SK-N-SH (cell line): ENCODE measurements at regions not wholly inside any gene's neighbourhood (a gene's known extent, or its start where the extent isn't known, plus 50 kb on each side); places are given as distances from the start of the nearest gene placed in this dataset.

Experiments used
- CTCF ChIA-PET: fragments of 300-600, 350-600 bp; formaldehyde crosslinking; extraction: SDS; loops from one replicate; lab custom pipeline; 2021; lab: Yijun Ruan, JAX
- POLR2A ChIA-PET: fragments of 350-600 bp; sonication (Branson Sonifier 250); formaldehyde crosslinking; extraction: SDS; loops from one replicate; lab custom pipeline; 2020; ENCODE audit warnings: antibody characterized with exemption, inconsistent platforms; lab: Yijun Ruan, JAX
- DNase-seq: peaks from one replicate; pipeline ENCODE4 v3.0.0; 2012
- H2AFZ ChIP-seq: fragments of 200-600 bp; sonication (generic); 2 replicates; pipeline ENCODE4 v1.8.1; 2016; ENCODE audit warnings: antibody characterized with exemption, mild to moderate bottlenecking, low read depth
- H3F3A ChIP-seq: fragments of 200-600 bp; sonication (generic); replicated peaks from 2 replicates; pipeline ENCODE3; 2016; ENCODE audit warnings: antibody characterized with exemption, mild to moderate bottlenecking; ENCODE audit not compliant: insufficient read depth
- H3K27ac ChIP-seq, 2 experiments: fragments of 200-500 bp in 1 of 2; fragments of 200-600 bp in 1 of 2; sonication (Bioruptor generic) in 1 of 2; sonication (generic), shearing (Covaris generic) in 1 of 2; 2 replicates each; pipeline versions ENCODE4 v1.5.1 to v1.6.1; 2014 to 2016; ENCODE audit warnings: low read depth in 2 of 2, inconsistent platforms in 1 of 2, low read length in 1 of 2, mild to moderate bottlenecking in 1 of 2, mixed read lengths in 1 of 2
- H3K27me3 ChIP-seq: fragments of 200-600 bp; sonication (generic), shearing (Covaris generic); 2 replicates; pipeline ENCODE4 v1.6.1; 2016; ENCODE audit warnings: mixed run types; ENCODE audit not compliant: insufficient read depth
- H3K36me3 ChIP-seq, 2 experiments: fragments of 200-500 bp in 1 of 2; fragments of 200-600 bp in 1 of 2; sonication (Bioruptor generic) in 1 of 2; sonication (generic) in 1 of 2; replicated peaks in 1 of 2; 2 replicates each; pipeline versions ENCODE3 to v1.5.1; 2014 to 2016; ENCODE audit warnings: low read length in 1 of 2, mild to moderate bottlenecking in 1 of 2; ENCODE audit not compliant: insufficient read depth in 2 of 2, control insufficient read depth in 1 of 2
- H3K4me1 ChIP-seq, 2 experiments: fragments of 200-500 bp in 1 of 2; fragments of 200-600 bp in 1 of 2; sonication (Bioruptor generic) in 1 of 2; sonication (generic), shearing (Covaris generic) in 1 of 2; 2 replicates each; pipeline versions ENCODE4 v1.5.1 to v1.6.1; 2014 to 2016; ENCODE audit warnings: low read depth in 1 of 2, low read length in 1 of 2, mixed run types in 1 of 2; ENCODE audit not compliant: insufficient read depth in 2 of 2, control insufficient read depth in 1 of 2
- H3K4me2 ChIP-seq: fragments of 200-600 bp; sonication (generic), shearing (Covaris generic); 2 replicates; pipeline ENCODE4 v1.6.1; 2017; ENCODE audit warnings: mixed run types
- H3K4me3 ChIP-seq, 2 experiments: fragments of 200-500 bp in 1 of 2; fragments of 200-600 bp in 1 of 2; sonication (Bioruptor generic) in 1 of 2; sonication (generic), shearing (Covaris generic) in 1 of 2; 2 replicates each; pipeline versions ENCODE4 v1.5.1 to v1.8.1; 2014 to 2016; ENCODE audit warnings: low read depth in 2 of 2, inconsistent platforms in 1 of 2, low read length in 1 of 2, mild to moderate bottlenecking in 1 of 2, mixed read lengths in 1 of 2, moderate library complexity in 1 of 2
- H3K79me2 ChIP-seq: fragments of 200-600 bp; sonication (generic); 2 replicates; pipeline ENCODE4 v1.8.1; 2017; ENCODE audit warnings: mild to moderate bottlenecking; ENCODE audit not compliant: insufficient read depth
- H3K9ac ChIP-seq: fragments of 200-600 bp; sonication (generic); 2 replicates; pipeline ENCODE4 v1.6.1; 2017; ENCODE audit warnings: mixed run types
- H3K9me2 ChIP-seq: fragments of 200-600 bp; sonication (generic); 2 replicates; pipeline ENCODE4 v1.6.1; 2017; ENCODE audit warnings: mixed run types
- H3K9me3 ChIP-seq: fragments of 200-600 bp; sonication (generic); 2 replicates; pipeline ENCODE4 v1.6.1; 2017; ENCODE audit warnings: mixed run types, mild to moderate bottlenecking, moderate library complexity
- H4K20me1 ChIP-seq: fragments of 200-600 bp; sonication (generic); 2 replicates; pipeline ENCODE4 v1.6.1; 2017; ENCODE audit warnings: mild to moderate bottlenecking, mixed run types; ENCODE audit not compliant: insufficient read depth
- ELF1 ChIP-seq: IDR thresholded peaks from 2 replicates; pipeline ENCODE4 v1.4.0; 2012
- FOSL2 ChIP-seq: IDR thresholded peaks from 2 replicates; pipeline ENCODE4 v1.4.0; 2012; ENCODE audit warnings: low read depth, mild to moderate bottlenecking, moderate library complexity, borderline replicate concordance
- FOXM1 ChIP-seq: IDR thresholded peaks from 2 replicates; pipeline ENCODE4 v1.4.0; 2012; ENCODE audit warnings: low read depth, mild to moderate bottlenecking
- MXI1 ChIP-seq: IDR thresholded peaks from 2 replicates; pipeline ENCODE4 v1.6.1; 2012; ENCODE audit warnings: mild to moderate bottlenecking, low read depth, low read length, improper control_type of control experiment
- POLR2AphosphoS5 ChIP-seq: IDR thresholded peaks from 2 replicates; pipeline ENCODE4 v1.6.1; 2012; ENCODE audit warnings: low read depth, low read length
- RXRA ChIP-seq: IDR thresholded peaks from 2 replicates; pipeline ENCODE4 v1.4.0; 2012; ENCODE audit warnings: low read depth, mild to moderate bottlenecking, borderline replicate concordance
- SIN3A ChIP-seq: IDR thresholded peaks from 2 replicates; pipeline ENCODE4 v1.6.1; 2012; ENCODE audit warnings: low read depth, mild to moderate bottlenecking, low read length, moderate library complexity, borderline replicate concordance
- TAF1 ChIP-seq: IDR thresholded peaks from 2 replicates; pipeline ENCODE4 v1.6.1; 2012; ENCODE audit warnings: low read depth, mild to moderate bottlenecking, low read length, moderate library complexity, borderline replicate concordance
- TEAD4 ChIP-seq: IDR thresholded peaks from 2 replicates; pipeline ENCODE4 v1.4.0; 2012; ENCODE audit warnings: mild to moderate bottlenecking, borderline replicate concordance; ENCODE audit not compliant: insufficient read depth
- YY1 ChIP-seq: IDR thresholded peaks from 2 replicates; pipeline ENCODE4 v1.4.0; 2012; ENCODE audit warnings: low read depth, mild to moderate bottlenecking
- WGBS: methylation state at CpG from one replicate; pipeline ENCODE4 v1.1.6; 2017; ENCODE audit warnings: low lambda C conversion rate; 5-methylcytosine and 5-hydroxymethylcytosine counted together
- TF ChIP-seq, protein P1 (sequence below): IDR thresholded peaks from 2 replicates; pipeline ENCODE4; 2012
- TF ChIP-seq, protein P2 (sequence below): IDR thresholded peaks from 2 replicates; pipeline ENCODE4 v1.4.0; 2012; ENCODE audit warnings: low read depth, borderline replicate concordance
- TF ChIP-seq, protein P3 (sequence below): fragments of 150-350 bp; IDR thresholded peaks from 2 replicates; pipeline ENCODE4 v1.6.1; 2017; ENCODE audit warnings: antibody characterized with exemption, low read length, low read depth, borderline replicate concordance
- TF ChIP-seq, protein P4 (sequence below): IDR thresholded peaks from 2 replicates; pipeline ENCODE4 v1.4.0; 2012; ENCODE audit warnings: low read depth

DNA sequence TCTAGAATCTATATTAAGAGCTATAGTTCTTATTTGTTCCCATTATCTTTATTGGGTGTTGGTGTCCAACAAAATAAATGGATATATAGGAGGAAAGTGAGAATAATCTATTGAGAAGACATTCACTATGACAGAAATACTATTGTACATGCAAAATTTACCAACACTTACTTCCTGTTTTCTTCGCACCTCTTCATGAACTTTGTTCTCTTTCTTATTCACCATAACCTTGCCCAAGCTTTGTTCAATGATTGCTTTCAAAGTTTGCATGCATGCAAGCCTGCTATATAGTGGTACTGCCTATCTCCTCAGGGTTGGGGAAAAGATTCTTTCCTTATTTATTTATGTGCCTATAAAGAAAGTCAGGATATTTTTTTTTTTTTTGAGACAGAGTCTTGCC, 176.4 kb upstream of the JADE1 start:
- no peaks in the 10 kb centered on the region for H3K9me3 ChIP-seq
- no peaks in the 10 kb centered on the region for H3K36me3 ChIP-seq
- ChIA-PET CTCF (no interaction called here), POLR2A (no interaction called here)
- H3K4me1 ChIP-seq, result no peaks in the 10 kb centered on the region
- DNase-seq, result no peak
- no peaks in the 10 kb centered on the region for H3K79me2 ChIP-seq
- H3K27ac ChIP-seq, result no peak overlapping the region
- no peak overlapping the region for H3K4me2 ChIP-seq
- H3K9ac ChIP-seq, result no peak overlapping the region
- 90% methylated on average over 1 of the region's 1 CpG for WGBS
- 0 out of 4 replicates have a peak overlapping the region, but pooled peaks of 1 of the 2 experiments have one; percentile 5 for H3K4me3 ChIP-seq
- H2AFZ ChIP-seq, result no peak overlapping the region
- H4K20me1 ChIP-seq, result no peaks in the 10 kb centered on the region
- TF ChIP-seq POLR2AphosphoS5 (no peak), MXI1 (no peak)
- H3K9me2 ChIP-seq, result no peaks in the 10 kb centered on the region
- no peaks in the 10 kb centered on the region for H3F3A ChIP-seq
- no peaks in the 10 kb centered on the region for H3K27me3 ChIP-seq

DNA sequence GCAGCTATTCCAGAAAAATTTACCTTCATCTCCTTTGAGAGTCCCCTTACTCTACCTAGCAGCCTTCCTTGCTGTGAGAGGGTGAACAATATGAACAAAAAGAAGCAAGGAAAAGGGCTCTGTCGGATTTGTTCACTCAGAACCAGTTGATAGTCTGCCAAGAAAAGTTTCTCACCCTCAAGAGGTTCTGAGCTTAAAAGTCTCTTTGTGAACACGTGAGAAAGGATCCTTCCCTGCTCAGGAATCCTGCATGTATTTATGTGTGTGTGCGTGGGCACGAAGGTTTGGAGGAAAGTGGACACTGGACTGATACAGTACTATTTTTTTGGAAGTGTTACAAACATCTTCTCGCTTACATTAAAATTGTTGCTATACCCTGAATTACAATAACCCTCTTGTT, 178.6 kb upstream of the JADE1 start:
- H4K20me1 ChIP-seq, result no peaks in the 10 kb centered on the region
- no peaks in the 10 kb centered on the region for H3K9me2 ChIP-seq
- H2AFZ ChIP-seq, result no peak overlapping the region
- H3K4me1 ChIP-seq, result no peaks in the 10 kb centered on the region
- TF ChIP-seq YY1 (no peak), FOXM1 (no peak), ELF1 (no peak), TAF1 (no peak), RXRA (no peak), TEAD4 (no peak), FOSL2 (no peak), SIN3A (no peak)
- TF ChIP-seq, protein P1, sequence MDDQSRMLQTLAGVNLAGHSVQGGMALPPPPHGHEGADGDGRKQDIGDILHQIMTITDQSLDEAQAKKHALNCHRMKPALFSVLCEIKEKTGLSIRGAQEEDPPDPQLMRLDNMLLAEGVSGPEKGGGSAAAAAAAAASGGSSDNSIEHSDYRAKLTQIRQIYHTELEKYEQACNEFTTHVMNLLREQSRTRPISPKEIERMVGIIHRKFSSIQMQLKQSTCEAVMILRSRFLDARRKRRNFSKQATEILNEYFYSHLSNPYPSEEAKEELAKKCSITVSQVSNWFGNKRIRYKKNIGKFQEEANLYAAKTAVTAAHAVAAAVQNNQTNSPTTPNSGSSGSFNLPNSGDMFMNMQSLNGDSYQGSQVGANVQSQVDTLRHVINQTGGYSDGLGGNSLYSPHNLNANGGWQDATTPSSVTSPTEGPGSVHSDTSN, result no peak
- TF ChIP-seq, protein P2, sequence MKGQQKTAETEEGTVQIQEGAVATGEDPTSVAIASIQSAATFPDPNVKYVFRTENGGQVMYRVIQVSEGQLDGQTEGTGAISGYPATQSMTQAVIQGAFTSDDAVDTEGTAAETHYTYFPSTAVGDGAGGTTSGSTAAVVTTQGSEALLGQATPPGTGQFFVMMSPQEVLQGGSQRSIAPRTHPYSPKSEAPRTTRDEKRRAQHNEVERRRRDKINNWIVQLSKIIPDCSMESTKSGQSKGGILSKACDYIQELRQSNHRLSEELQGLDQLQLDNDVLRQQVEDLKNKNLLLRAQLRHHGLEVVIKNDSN, result no peak
- TF ChIP-seq, protein P3, sequence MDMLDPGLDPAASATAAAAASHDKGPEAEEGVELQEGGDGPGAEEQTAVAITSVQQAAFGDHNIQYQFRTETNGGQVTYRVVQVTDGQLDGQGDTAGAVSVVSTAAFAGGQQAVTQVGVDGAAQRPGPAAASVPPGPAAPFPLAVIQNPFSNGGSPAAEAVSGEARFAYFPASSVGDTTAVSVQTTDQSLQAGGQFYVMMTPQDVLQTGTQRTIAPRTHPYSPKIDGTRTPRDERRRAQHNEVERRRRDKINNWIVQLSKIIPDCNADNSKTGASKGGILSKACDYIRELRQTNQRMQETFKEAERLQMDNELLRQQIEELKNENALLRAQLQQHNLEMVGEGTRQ, result no peak
- TF ChIP-seq, protein P4, sequence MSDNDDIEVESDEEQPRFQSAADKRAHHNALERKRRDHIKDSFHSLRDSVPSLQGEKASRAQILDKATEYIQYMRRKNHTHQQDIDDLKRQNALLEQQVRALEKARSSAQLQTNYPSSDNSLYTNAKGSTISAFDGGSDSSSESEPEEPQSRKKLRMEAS, result no peak
- 82% methylated on average over 5 of the region's 5 CpGs for WGBS
- H3K79me2 ChIP-seq, result no peaks in the 10 kb centered on the region
- no peaks in the 10 kb centered on the region for H3K9me3 ChIP-seq
- H3K36me3 ChIP-seq, result no peaks in the 10 kb centered on the region
- no peak overlapping the region for H3K4me3 ChIP-seq
- no peak overlapping the region for H3K4me2 ChIP-seq
- CTCF ChIA-PET, result interaction anchor here (0.5 kb wide), 1 partner anchor 526 kb away, joined by 3 read pairs; no protein-coding TSS in a partner anchor
- POLR2A ChIA-PET, result no interaction called here
- no peak for DNase-seq
- no peak overlapping the region for H3K9ac ChIP-seq
- H3F3A ChIP-seq, result no peaks in the 10 kb centered on the region
- no peak overlapping the region for H3K27ac ChIP-seq
- no peaks in the 10 kb centered on the region for H3K27me3 ChIP-seq
